Fibroblast of lung (primary cell): ENCODE measurements at regions not wholly inside any gene's neighbourhood (a gene's known extent, or its start where the extent isn't known, plus 50 kb on each side); places are given as distances from the start of the nearest gene placed in this dataset.

Experiments used
- EZH2 ChIP-seq: IDR thresholded peaks from 2 replicates; pipeline ENCODE4 v1.5.1; 2012; ENCODE audit warnings: low read length, control low read depth, mild to moderate bottlenecking; ENCODE audit errors: missing control alignments
- TF ChIP-seq, protein P1 (sequence below), 2 donors: IDR thresholded peaks in 1 of 2; conservative IDR thresholded peaks in 1 of 2; 1 replicate in 1 of 2; 2 replicates in 1 of 2; pipeline ENCODE4 v1.5.1; 2011 to 2012; ENCODE audit warnings: low read length in 2 of 2, control low read depth in 1 of 2, inconsistent platforms in 1 of 2, low read depth in 1 of 2, mild to moderate bottlenecking in 1 of 2

DNA sequence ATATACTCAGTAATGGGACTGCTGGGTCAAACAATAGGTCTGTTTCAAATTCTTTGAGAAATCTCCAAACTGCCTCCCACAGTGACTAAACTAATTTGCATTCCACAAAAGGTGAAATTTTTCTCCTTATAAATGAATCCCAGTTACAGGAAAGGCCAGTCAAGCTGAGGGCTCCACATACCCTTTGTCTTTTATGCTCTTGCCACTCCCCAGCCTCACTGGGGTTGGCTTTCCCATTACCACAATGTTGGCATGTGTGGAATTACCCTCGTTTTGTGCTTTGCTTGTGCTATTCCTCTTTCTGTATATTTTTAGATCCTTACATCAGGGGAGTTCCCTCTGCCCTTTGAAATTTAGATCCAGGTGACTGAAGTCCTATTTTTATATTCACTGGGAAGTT lies 220.2 kb upstream of the LCORL start:
- TF ChIP-seq, protein P1, sequence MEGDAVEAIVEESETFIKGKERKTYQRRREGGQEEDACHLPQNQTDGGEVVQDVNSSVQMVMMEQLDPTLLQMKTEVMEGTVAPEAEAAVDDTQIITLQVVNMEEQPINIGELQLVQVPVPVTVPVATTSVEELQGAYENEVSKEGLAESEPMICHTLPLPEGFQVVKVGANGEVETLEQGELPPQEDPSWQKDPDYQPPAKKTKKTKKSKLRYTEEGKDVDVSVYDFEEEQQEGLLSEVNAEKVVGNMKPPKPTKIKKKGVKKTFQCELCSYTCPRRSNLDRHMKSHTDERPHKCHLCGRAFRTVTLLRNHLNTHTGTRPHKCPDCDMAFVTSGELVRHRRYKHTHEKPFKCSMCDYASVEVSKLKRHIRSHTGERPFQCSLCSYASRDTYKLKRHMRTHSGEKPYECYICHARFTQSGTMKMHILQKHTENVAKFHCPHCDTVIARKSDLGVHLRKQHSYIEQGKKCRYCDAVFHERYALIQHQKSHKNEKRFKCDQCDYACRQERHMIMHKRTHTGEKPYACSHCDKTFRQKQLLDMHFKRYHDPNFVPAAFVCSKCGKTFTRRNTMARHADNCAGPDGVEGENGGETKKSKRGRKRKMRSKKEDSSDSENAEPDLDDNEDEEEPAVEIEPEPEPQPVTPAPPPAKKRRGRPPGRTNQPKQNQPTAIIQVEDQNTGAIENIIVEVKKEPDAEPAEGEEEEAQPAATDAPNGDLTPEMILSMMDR (conservative IDR thresholded peaks at IDR 0.05 in 1 of 2, IDR thresholded peaks at IDR 0.05 in 1 of 2; ENCODE audit: low read depth in 1 of 2, low read length in 2 of 2) = no peak
- no peak for TF ChIP-seq EZH2
